DND-41 (cell line): ENCODE measurements at regions not wholly inside any gene's neighbourhood (a gene's known extent, or its start where the extent isn't known, plus 50 kb on each side); places are given as distances from the start of the nearest gene placed in this dataset.

Source experiments
- ATAC-seq: fragments of 200-7000 bp; cut with Tn5 transposase; 3 replicates; pipeline ENCODE4 v1.9.1; 2021; ENCODE audit warnings: low read depth; ENCODE audit not compliant: insufficient read depth
- DNase-seq: peaks from one replicate; pipeline ENCODE4 v3.0.0-alpha.2; 2020
- H2AFZ ChIP-seq: 2 replicates; pipeline ENCODE4 v1.6.0; 2012; ENCODE audit warnings: low read depth, low read length
- H3K27ac ChIP-seq: 2 replicates; pipeline ENCODE4 v1.5.1; 2012; ENCODE audit warnings: low read length, inconsistent platforms
- H3K27me3 ChIP-seq: fragments of 200-600 bp; sonication (generic); 2 replicates; pipeline ENCODE4 v1.6.0; 2012; ENCODE audit warnings: low read length, mild to moderate bottlenecking, inconsistent platforms; ENCODE audit not compliant: insufficient read depth, poor library complexity
- H3K36me3 ChIP-seq: 2 replicates; pipeline ENCODE4 v1.5.1; 2012; ENCODE audit warnings: low read length, inconsistent platforms; ENCODE audit not compliant: insufficient read depth
- H3K4me1 ChIP-seq: 2 replicates; pipeline ENCODE4 v1.5.1; 2012; ENCODE audit warnings: mild to moderate bottlenecking, low read length; ENCODE audit not compliant: insufficient read depth
- H3K4me2 ChIP-seq: 2 replicates; pipeline ENCODE4 v1.6.0; 2012; ENCODE audit warnings: mild to moderate bottlenecking, moderate library complexity, low read length, inconsistent platforms; ENCODE audit not compliant: insufficient read depth
- H3K4me3 ChIP-seq, 2 experiments: fragments of 200-600 bp in 1 of 2; shearing (Covaris generic) in 1 of 2; 2 replicates each; pipeline ENCODE4 v1.5.1; 2012 to 2016; ENCODE audit warnings: inconsistent platforms in 2 of 2, low read length in 2 of 2, mild to moderate bottlenecking in 2 of 2, low read depth in 1 of 2, moderate library complexity in 1 of 2
- H3K79me2 ChIP-seq: 2 replicates; pipeline ENCODE4 v1.6.0; 2012; ENCODE audit warnings: low read length, inconsistent platforms; ENCODE audit not compliant: insufficient read depth
- H3K9ac ChIP-seq: 2 replicates; pipeline ENCODE4 v1.6.0; 2012; ENCODE audit warnings: low read depth, mild to moderate bottlenecking, inconsistent platforms, low read length, moderate library complexity
- H3K9me3 ChIP-seq: 2 replicates; pipeline ENCODE4 v1.5.1; 2012; ENCODE audit warnings: low read length, moderate library complexity, mild to moderate bottlenecking, inconsistent platforms; ENCODE audit not compliant: insufficient read depth, severe bottlenecking
- H4K20me1 ChIP-seq: 2 replicates; pipeline ENCODE4 v1.6.0; 2012; ENCODE audit warnings: low read length; ENCODE audit not compliant: insufficient read depth
- CTCF ChIP-seq: IDR thresholded peaks from 2 replicates; pipeline ENCODE4 v1.5.1; 2012; ENCODE audit warnings: borderline replicate concordance, low read length, moderate library complexity, mild to moderate bottlenecking; ENCODE audit not compliant: poor library complexity, severe bottlenecking; ENCODE audit errors: extremely low read depth
- EZH2 ChIP-seq: IDR thresholded peaks from 3 replicates; pipeline ENCODE4 v1.6.1; 2012; ENCODE audit warnings: borderline replicate concordance, low read depth, mild to moderate bottlenecking, moderate library complexity, low read length, inconsistent platforms; ENCODE audit not compliant: severe bottlenecking

- TF ChIP-seq CTCF = no peak
- no peak for TF ChIP-seq EZH2
- Histone ChIP-seq H3K9me3 (no peaks in the 10 kb centered on the region), H3K4me1 (peaks cover 6% of the 10 kb centered on the region; the same call in 1 of the 2 replicates), H2AFZ (no peak overlapping the region), H3K27me3 (no peaks in the 10 kb centered on the region), H3K36me3 (no peaks in the 10 kb centered on the region), H3K27ac (no peak overlapping the region), H3K9ac (no peak overlapping the region), H3K4me3 (no peak overlapping the region), H4K20me1 (peaks cover 9% of the 10 kb centered on the region; the same call in 1 of the 2 replicates), H3K79me2 (no peaks in the 10 kb centered on the region), H3K4me2 (no peak overlapping the region)
- DNase-seq (no peak), ATAC-seq (no peak)
Observed at GRCh38 chr3:13133471-13133981, 60.3 kb upstream of the IQSEC1 start.

GRCh38 chr3:13132731-13133410, 59.6 kb upstream of the IQSEC1 start:
- Histone ChIP-seq H3K79me2 (no peaks in the 10 kb centered on the region), H3K27me3 (no peaks in the 10 kb centered on the region), H2AFZ (no peak overlapping the region), H3K4me1 (peaks cover 6% of the 10 kb centered on the region; the same call in 1 of the 2 replicates), H4K20me1 (peaks cover 9% of the 10 kb centered on the region; the same call in 1 of the 2 replicates), H3K9me3 (no peaks in the 10 kb centered on the region), H3K4me2 (no peak overlapping the region), H3K27ac (no peak overlapping the region), H3K9ac (no peak overlapping the region), H3K36me3 (no peaks in the 10 kb centered on the region), H3K4me3 (no peak overlapping the region)
- no peak for TF ChIP-seq EZH2
- no peak for TF ChIP-seq CTCF
- DNase-seq = no peak
- peak; percentile 45; the same call in 1 of the 3 replicates for ATAC-seq

- no peak overlapping the region for H3K4me2 ChIP-seq
- no peak overlapping the region for H2AFZ ChIP-seq
- DNase-seq (no peak), ATAC-seq (no peak)
- H3K27me3 ChIP-seq = no peaks in the 10 kb centered on the region
- H3K27ac ChIP-seq = no peak overlapping the region
- H3K9ac ChIP-seq = no peak overlapping the region
- no peak for TF ChIP-seq CTCF
- no peak for TF ChIP-seq EZH2
- H3K79me2 ChIP-seq = no peaks in the 10 kb centered on the region
- no peaks in the 10 kb centered on the region for H3K36me3 ChIP-seq
- H3K4me3 ChIP-seq = no peak overlapping the region
- H3K4me1 ChIP-seq = peaks cover 6% of the 10 kb centered on the region; the same call in 1 of the 2 replicates
- peaks cover 9% of the 10 kb centered on the region; the same call in 1 of the 2 replicates for H4K20me1 ChIP-seq
- no peaks in the 10 kb centered on the region for H3K9me3 ChIP-seq
Observed at GRCh38 chr3:13132281-13132680, 59.1 kb upstream of the IQSEC1 start.
